ENCODE measurements at regions not wholly inside any gene's neighbourhood (a gene's known extent, or its start where the extent isn't known, plus 50 kb on each side); places are given as distances from the start of the nearest gene placed in this dataset.

- Mint-ChIP-seq H3K36me3 (ENCODE audit: insufficient read depth) (no peaks in the 10 kb centered on the region), H3K4me1 (ENCODE audit: low read depth) (no peaks in the 10 kb centered on the region), H3K9me3 (no peaks in the 10 kb centered on the region), H3K27me3 (ENCODE audit: low read depth) (peaks cover 4% of the 10 kb centered on the region), H3K4me3 (no peak overlapping the region)
- no peak for DNase-seq
- no peak for ATAC-seq
These were observed 247.2 kb downstream of the DUSP10 start for GRCh38 chr1:221494670-221495069.

DNA sequence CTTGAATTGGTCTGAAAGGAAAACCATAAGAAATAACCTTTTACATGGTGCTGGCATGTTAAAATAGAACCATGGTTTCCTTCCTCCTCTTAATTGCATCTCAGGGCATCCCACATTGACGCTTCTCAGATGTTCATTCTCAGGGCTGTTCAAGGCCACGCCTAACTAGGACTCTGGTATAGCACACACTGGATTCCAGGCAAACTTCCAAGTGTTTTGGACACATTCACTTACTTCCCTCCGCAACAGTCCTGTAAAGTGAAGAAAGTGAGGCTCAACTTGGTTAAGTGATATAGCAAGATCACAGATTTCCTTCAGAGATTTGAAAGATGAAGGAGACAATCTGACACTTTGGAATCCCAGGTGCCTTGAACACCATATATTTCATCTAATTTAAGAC lies 244.8 kb downstream of the DUSP10 start:
- DNase-seq (no peak), ATAC-seq (no peak)
- no peak overlapping the region for H3K4me3 Mint-ChIP-seq
- no peaks in the 10 kb centered on the region for H3K36me3 Mint-ChIP-seq (ENCODE audit: insufficient read depth)
- H3K4me1 Mint-ChIP-seq (ENCODE audit: low read depth) = no peaks in the 10 kb centered on the region
- H3K27me3 Mint-ChIP-seq (ENCODE audit: low read depth) = peaks cover 6% of the 10 kb centered on the region
- H3K9me3 Mint-ChIP-seq = no peaks in the 10 kb centered on the region

DNA sequence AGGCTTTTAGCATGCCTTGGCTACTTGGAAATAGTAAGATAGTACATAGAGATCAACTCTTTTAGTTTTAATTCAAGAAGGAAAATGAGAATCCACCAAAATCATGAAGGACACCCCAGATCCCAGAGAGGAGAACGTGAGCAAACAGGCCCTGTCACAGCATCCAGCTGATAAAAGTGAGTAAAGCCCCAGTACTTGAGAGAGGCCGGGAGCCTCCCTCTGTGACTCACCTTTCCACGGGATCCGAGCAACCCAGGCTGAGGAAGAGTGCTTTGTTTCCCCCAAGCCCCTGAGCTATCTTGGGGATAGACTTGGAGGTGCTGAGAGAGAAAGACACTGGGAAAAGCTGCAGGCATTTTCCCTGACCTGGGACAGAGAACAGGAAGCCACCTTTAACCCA lies 238.6 kb downstream of the DUSP10 start:
- no peaks in the 10 kb centered on the region for H3K4me1 Mint-ChIP-seq (ENCODE audit: low read depth)
- no peak for ATAC-seq
- no peak overlapping the region for H3K4me3 Mint-ChIP-seq
- H3K27me3 Mint-ChIP-seq (ENCODE audit: low read depth) = peaks cover 4% of the 10 kb centered on the region
- H3K9me3 Mint-ChIP-seq = peaks cover 18% of the 10 kb centered on the region
- H3K36me3 Mint-ChIP-seq (ENCODE audit: insufficient read depth) = no peaks in the 10 kb centered on the region
- DNase-seq = no peak

DNA sequence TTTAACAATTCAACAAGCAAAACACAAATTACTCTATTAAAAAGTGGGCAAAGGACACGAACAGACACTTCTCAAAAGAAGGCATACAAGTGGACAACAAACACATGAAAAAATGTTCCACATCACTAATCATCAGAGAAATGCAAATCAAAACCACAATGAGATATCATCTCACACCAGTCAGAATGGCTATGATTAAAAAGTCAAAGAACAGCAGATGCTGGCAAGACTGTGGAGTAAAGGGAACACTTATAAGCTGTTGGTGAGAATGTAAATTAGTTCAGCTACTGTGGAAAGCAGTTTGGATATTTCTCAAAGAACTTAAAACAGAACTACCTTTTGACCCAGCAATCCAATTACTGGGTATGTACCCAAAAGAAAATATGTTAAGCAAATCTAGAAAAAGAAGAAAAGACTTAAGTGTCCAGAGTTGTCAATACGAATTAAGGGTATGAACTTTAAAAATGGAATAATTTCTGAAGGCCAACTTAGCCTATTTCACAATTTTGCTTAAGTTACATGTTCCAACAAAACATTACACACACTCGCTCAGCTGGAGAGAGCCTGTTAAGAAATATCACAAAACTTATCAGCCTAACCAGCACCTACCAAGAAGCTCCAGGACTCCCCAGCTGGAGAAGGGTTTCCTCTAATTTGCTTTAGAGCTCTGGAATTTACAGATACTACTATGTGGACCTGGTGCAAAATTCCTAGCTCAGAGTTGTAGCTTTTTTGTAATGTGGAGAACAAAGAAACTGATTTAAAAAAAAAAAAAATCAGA lies 232.1 kb downstream of the DUSP10 start:
- no peak for DNase-seq
- ATAC-seq = no peak
- Mint-ChIP-seq H3K9me3 (peaks cover 18% of the 10 kb centered on the region), H3K27me3 (ENCODE audit: low read depth) (no peaks in the 10 kb centered on the region), H3K4me1 (ENCODE audit: low read depth) (no peaks in the 10 kb centered on the region), H3K36me3 (ENCODE audit: insufficient read depth) (no peaks in the 10 kb centered on the region), H3K4me3 (no peak overlapping the region)

DNA sequence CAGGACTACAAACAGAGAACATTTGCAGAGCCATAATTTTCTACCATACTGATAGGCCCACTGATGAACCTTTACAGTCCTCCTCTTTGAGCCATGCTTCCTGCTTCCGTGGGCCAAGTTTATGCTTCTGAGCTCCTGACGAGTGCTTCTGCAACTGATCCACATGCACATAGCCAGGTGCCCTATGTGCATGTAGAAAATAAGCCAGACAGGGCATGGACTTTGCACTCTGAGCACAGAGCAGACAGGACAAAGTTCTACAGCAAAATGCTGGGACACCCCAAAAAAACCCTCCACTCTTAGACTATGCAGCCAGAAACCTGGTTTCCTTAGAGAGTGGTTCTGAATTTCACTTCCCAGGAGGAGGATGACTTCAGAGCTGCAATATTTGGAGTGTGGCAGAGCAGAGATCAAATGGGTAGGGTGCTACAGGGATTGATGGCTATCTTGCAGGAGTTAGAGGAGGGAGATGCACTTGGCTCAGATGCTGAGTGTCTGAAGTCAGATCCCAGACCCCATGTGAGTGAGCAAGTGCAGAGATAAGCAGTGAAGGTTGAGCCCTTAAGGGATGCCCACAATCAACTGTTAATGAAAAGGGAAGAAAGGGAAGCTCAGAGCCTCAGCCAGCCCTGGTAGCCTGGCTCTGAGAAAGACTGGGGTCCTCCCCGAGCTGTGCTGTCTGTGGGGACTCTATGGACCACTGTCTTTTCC lies 230.9 kb downstream of the DUSP10 start:
- Mint-ChIP-seq H3K27me3 (ENCODE audit: low read depth) (no peaks in the 10 kb centered on the region), H3K9me3 (peaks cover 7% of the 10 kb centered on the region), H3K36me3 (ENCODE audit: insufficient read depth) (no peaks in the 10 kb centered on the region), H3K4me3 (no peak overlapping the region), H3K4me1 (ENCODE audit: low read depth) (no peaks in the 10 kb centered on the region)
- no peak for DNase-seq
- no peak for ATAC-seq

GRCh38 chr1:221511797-221512196 lies 230.1 kb downstream of the DUSP10 start:
- Mint-ChIP-seq H3K4me1 (ENCODE audit: low read depth) (no peaks in the 10 kb centered on the region), H3K9me3 (no peaks in the 10 kb centered on the region), H3K36me3 (ENCODE audit: insufficient read depth) (no peaks in the 10 kb centered on the region), H3K4me3 (no peak overlapping the region), H3K27me3 (ENCODE audit: low read depth) (no peaks in the 10 kb centered on the region)
- no peak for ATAC-seq
- no peak for DNase-seq

- DNase-seq (no peak), ATAC-seq (no peak)
- Mint-ChIP-seq H3K9me3 (no peaks in the 10 kb centered on the region), H3K4me3 (no peak overlapping the region), H3K4me1 (ENCODE audit: low read depth) (no peaks in the 10 kb centered on the region), H3K27me3 (ENCODE audit: low read depth) (no peaks in the 10 kb centered on the region), H3K36me3 (ENCODE audit: insufficient read depth) (no peaks in the 10 kb centered on the region)
These were observed 227.1 kb downstream of the DUSP10 start for GRCh38 chr1:221514806-221515205.

DNA sequence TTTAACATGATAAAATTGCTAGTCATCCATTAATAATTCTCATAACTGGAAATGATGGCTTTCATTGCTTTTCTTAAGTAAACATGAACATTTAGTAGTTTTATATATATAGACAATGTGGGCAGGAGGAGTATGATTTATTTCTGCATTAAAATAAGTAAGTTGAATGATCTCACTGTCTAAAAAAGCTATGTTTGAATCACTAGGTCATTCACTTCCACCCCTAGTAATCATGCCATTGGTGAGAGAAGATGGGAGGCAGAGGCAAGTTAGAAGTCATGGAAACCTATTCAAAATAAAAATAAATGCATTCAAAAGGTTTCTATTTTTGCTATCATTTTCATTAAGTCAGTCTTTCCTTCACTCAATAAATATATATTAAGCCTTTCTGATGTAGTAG lies 226.4 kb downstream of the DUSP10 start:
- no peak for DNase-seq
- no peaks in the 10 kb centered on the region for H3K27me3 Mint-ChIP-seq (ENCODE audit: low read depth)
- H3K4me3 Mint-ChIP-seq = no peak overlapping the region
- ATAC-seq = no peak
- no peaks in the 10 kb centered on the region for H3K4me1 Mint-ChIP-seq (ENCODE audit: low read depth)
- no peaks in the 10 kb centered on the region for H3K36me3 Mint-ChIP-seq (ENCODE audit: insufficient read depth)
- H3K9me3 Mint-ChIP-seq = no peaks in the 10 kb centered on the region

- Mint-ChIP-seq H3K4me1 (ENCODE audit: low read depth) (peaks cover 3% of the 10 kb centered on the region), H3K4me3 (no peak overlapping the region), H3K36me3 (ENCODE audit: insufficient read depth) (no peaks in the 10 kb centered on the region), H3K27me3 (ENCODE audit: low read depth) (no peaks in the 10 kb centered on the region), H3K9me3 (no peaks in the 10 kb centered on the region)
- DNase-seq (no peak), ATAC-seq (no peak)
These were observed 223.9 kb downstream of the DUSP10 start for GRCh38 chr1:221517961-221518360.

GRCh38 chr1:221520250-221520649 lies 221.6 kb downstream of the DUSP10 start:
- Mint-ChIP-seq H3K9me3 (no peaks in the 10 kb centered on the region), H3K4me3 (no peak overlapping the region), H3K27me3 (ENCODE audit: low read depth) (no peaks in the 10 kb centered on the region), H3K4me1 (ENCODE audit: low read depth) (peaks cover 3% of the 10 kb centered on the region), H3K36me3 (ENCODE audit: insufficient read depth) (no peaks in the 10 kb centered on the region)
- ATAC-seq (no peak), DNase-seq (no peak)

DNA sequence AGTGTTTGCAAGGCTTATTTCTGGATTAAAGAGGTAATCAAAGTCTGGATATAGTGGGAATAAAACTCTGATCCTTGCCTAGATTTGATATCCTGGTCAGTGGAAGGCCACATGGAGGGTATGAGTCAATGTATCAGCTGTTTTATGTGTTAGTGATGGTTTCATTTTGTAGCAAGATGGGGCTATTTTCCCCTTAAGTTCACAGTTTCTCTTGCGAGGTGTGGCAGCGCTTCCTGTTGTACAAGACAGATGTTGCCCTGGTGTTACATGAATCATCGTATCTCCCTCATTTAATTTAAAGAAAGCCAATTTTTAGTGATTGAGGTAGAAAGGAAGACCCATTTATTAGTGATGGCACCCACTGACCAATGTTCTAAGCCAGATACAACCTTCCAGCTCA lies 220.2 kb downstream of the DUSP10 start:
- no peak overlapping the region for H3K4me3 Mint-ChIP-seq
- no peaks in the 10 kb centered on the region for H3K36me3 Mint-ChIP-seq (ENCODE audit: insufficient read depth)
- H3K27me3 Mint-ChIP-seq (ENCODE audit: low read depth) = no peaks in the 10 kb centered on the region
- DNase-seq (no peak), ATAC-seq (no peak)
- H3K9me3 Mint-ChIP-seq = no peaks in the 10 kb centered on the region
- peaks cover 3% of the 10 kb centered on the region for H3K4me1 Mint-ChIP-seq (ENCODE audit: low read depth)

GRCh38 chr1:221522529-221522940 lies 219.4 kb downstream of the DUSP10 start:
- ATAC-seq (no peak), DNase-seq (no peak)
- no peaks in the 10 kb centered on the region for H3K9me3 Mint-ChIP-seq
- H3K36me3 Mint-ChIP-seq (ENCODE audit: insufficient read depth) = no peaks in the 10 kb centered on the region
- H3K4me1 Mint-ChIP-seq (ENCODE audit: low read depth) = peaks cover 3% of the 10 kb centered on the region
- no peaks in the 10 kb centered on the region for H3K27me3 Mint-ChIP-seq (ENCODE audit: low read depth)
- no peak overlapping the region for H3K4me3 Mint-ChIP-seq

GRCh38 chr1:221525749-221526148 lies 216.1 kb downstream of the DUSP10 start:
- Mint-ChIP-seq H3K9me3 (no peaks in the 10 kb centered on the region), H3K27me3 (ENCODE audit: low read depth) (peaks cover under 1% of the 10 kb centered on the region), H3K4me3 (no peak overlapping the region), H3K4me1 (ENCODE audit: low read depth) (peaks cover 3% of the 10 kb centered on the region), H3K36me3 (ENCODE audit: insufficient read depth) (no peaks in the 10 kb centered on the region)
- DNase-seq (no peak), ATAC-seq (no peak)

GRCh38 chr1:221527302-221527701 lies 214.6 kb downstream of the DUSP10 start:
- DNase-seq (no peak), ATAC-seq (no peak)
- peaks cover 15% of the 10 kb centered on the region for H3K27me3 Mint-ChIP-seq (ENCODE audit: low read depth)

More at GRCh38 chr1:221527302-221527701, 214.6 kb downstream of the DUSP10 start:
- H3K4me1 Mint-ChIP-seq (ENCODE audit: low read depth) = no peaks in the 10 kb centered on the region
- no peaks in the 10 kb centered on the region for H3K9me3 Mint-ChIP-seq
- H3K36me3 Mint-ChIP-seq (ENCODE audit: insufficient read depth) = peaks cover 2% of the 10 kb centered on the region
- H3K4me3 Mint-ChIP-seq = no peak overlapping the region
